ENCODE measurements at regions not wholly inside any gene's neighbourhood (a gene's known extent, or its start where the extent isn't known, plus 50 kb on each side); places are given as distances from the start of the nearest gene placed in this dataset.

DNA sequence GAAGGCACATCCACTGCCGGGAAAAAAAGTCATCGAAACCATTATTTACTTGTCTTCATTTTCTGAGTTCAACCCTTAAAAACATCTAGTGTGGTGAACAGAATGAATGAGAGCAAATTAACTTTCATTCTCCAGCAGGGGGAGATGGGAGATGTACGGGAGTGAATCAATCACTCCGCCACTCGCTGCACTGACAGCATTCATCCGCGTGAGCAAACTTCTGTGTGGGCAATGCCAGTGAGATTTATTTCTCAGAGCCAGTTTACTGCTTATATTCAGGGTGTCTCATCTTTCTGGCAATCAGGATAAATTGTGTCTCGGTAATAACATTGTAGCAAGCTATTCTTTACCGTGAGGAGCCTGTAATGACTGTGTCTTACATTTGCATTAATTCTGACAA, 463.6 kb upstream of the MIS18BP1 start:
- peaks cover 2% of the 10 kb centered on the region for H3K27me3 Mint-ChIP-seq (ENCODE audit: insufficient read depth, low read depth, poor library complexity)
- H3F3A ChIP-seq (replicated peaks; ENCODE audit: low read depth): no peaks in the 10 kb centered on the region
- H3K27me3 ChIP-seq (ENCODE audit: insufficient read depth): no peaks in the 10 kb centered on the region
- H3K27ac ChIP-seq (ENCODE audit: low read depth): no peak overlapping the region
- no peaks in the 10 kb centered on the region for H3K4me1 ChIP-seq (ENCODE audit: insufficient read depth)
- H3K36me3 Mint-ChIP-seq (ENCODE audit: low read depth): no peaks in the 10 kb centered on the region
- H3K36me3 ChIP-seq (ENCODE audit: insufficient read depth): no peaks in the 10 kb centered on the region
- H3K4me2 ChIP-seq: no peak overlapping the region
- H3K4me3 Mint-ChIP-seq: no peak overlapping the region
- DNase-seq (ENCODE audit: low spot score) (peak; percentile 72), ATAC-seq (peak; percentile 86)
- no peaks in the 10 kb centered on the region for H3K79me2 ChIP-seq (replicated peaks; ENCODE audit: insufficient read depth)
- H4K20me1 ChIP-seq (replicated peaks; ENCODE audit: insufficient read depth): no peaks in the 10 kb centered on the region
- H3K4me3 ChIP-seq: no peak overlapping the region
- no peaks in the 10 kb centered on the region for H3K4me1 Mint-ChIP-seq
- no peaks in the 10 kb centered on the region for H3K9me2 ChIP-seq (ENCODE audit: insufficient read depth)
- no peak overlapping the region for H2AFZ ChIP-seq
- H3K9me3 Mint-ChIP-seq: no peaks in the 10 kb centered on the region
- TF ChIP-seq NANOG (IDR thresholded peaks at IDR 0.05; ENCODE audit: borderline replicate concordance): no peak
- TF ChIP-seq, protein P1, sequence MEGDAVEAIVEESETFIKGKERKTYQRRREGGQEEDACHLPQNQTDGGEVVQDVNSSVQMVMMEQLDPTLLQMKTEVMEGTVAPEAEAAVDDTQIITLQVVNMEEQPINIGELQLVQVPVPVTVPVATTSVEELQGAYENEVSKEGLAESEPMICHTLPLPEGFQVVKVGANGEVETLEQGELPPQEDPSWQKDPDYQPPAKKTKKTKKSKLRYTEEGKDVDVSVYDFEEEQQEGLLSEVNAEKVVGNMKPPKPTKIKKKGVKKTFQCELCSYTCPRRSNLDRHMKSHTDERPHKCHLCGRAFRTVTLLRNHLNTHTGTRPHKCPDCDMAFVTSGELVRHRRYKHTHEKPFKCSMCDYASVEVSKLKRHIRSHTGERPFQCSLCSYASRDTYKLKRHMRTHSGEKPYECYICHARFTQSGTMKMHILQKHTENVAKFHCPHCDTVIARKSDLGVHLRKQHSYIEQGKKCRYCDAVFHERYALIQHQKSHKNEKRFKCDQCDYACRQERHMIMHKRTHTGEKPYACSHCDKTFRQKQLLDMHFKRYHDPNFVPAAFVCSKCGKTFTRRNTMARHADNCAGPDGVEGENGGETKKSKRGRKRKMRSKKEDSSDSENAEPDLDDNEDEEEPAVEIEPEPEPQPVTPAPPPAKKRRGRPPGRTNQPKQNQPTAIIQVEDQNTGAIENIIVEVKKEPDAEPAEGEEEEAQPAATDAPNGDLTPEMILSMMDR (conservative IDR thresholded peaks at IDR 0.05; ENCODE audit: low read depth in 2 of 2): peak; percentile 55 to 67
- H3K27ac Mint-ChIP-seq: no peak overlapping the region

DNA sequence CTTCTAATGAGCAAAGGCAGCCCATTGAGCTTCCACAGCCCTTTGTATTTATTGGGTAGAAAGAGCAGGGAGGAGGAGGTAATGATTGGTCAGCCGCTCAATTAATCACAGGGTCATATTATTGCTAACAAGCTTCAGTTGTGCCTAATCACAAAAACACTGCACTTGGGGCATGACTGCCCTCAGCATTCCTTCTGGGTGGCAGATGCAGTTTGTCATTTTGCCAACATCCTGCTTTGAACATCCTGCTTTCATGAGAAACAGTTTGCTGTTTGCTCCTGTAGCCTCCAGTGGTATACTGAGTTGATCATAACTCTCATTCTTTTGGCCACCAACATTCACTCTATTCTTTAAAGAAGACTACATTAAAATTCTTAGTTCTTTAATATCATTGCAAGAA, 462.9 kb upstream of the MIS18BP1 start:
- DNase-seq (ENCODE audit: low spot score) (no peak), ATAC-seq (no peak)
- H3K27ac Mint-ChIP-seq: no peak overlapping the region; the same call in 1 of the 2 replicates
- H3K4me3 Mint-ChIP-seq: no peak overlapping the region
- H3K9me2 ChIP-seq (ENCODE audit: insufficient read depth): no peaks in the 10 kb centered on the region
- H3K4me1 Mint-ChIP-seq: no peaks in the 10 kb centered on the region
- H3K4me1 ChIP-seq (ENCODE audit: insufficient read depth): no peaks in the 10 kb centered on the region
- no peak overlapping the region for H3K4me3 ChIP-seq
- no peak overlapping the region for H3K27ac ChIP-seq (ENCODE audit: low read depth)
- H3K27me3 Mint-ChIP-seq (ENCODE audit: insufficient read depth, low read depth, poor library complexity): peaks cover 1% of the 10 kb centered on the region
- H3K79me2 ChIP-seq (replicated peaks; ENCODE audit: insufficient read depth): no peaks in the 10 kb centered on the region
- no peaks in the 10 kb centered on the region for H3K36me3 ChIP-seq (ENCODE audit: insufficient read depth)
- no peaks in the 10 kb centered on the region for H3K9me3 Mint-ChIP-seq
- no peaks in the 10 kb centered on the region for H3K36me3 Mint-ChIP-seq (ENCODE audit: low read depth)
- no peaks in the 10 kb centered on the region for H3F3A ChIP-seq (replicated peaks; ENCODE audit: low read depth)
- no peak for TF ChIP-seq STAT1 (IDR thresholded peaks at IDR 0.05; ENCODE audit: unreplicated experiment)
- no peak for TF ChIP-seq NANOG (IDR thresholded peaks at IDR 0.05; ENCODE audit: borderline replicate concordance)
- H3K4me2 ChIP-seq: no peak overlapping the region
- H3K27me3 ChIP-seq (ENCODE audit: insufficient read depth): no peaks in the 10 kb centered on the region
- no peaks in the 10 kb centered on the region for H4K20me1 ChIP-seq (replicated peaks; ENCODE audit: insufficient read depth)
- H2AFZ ChIP-seq: 0 out of 2 replicates have a peak overlapping the region, but pooled peaks have one; percentile 29

DNA sequence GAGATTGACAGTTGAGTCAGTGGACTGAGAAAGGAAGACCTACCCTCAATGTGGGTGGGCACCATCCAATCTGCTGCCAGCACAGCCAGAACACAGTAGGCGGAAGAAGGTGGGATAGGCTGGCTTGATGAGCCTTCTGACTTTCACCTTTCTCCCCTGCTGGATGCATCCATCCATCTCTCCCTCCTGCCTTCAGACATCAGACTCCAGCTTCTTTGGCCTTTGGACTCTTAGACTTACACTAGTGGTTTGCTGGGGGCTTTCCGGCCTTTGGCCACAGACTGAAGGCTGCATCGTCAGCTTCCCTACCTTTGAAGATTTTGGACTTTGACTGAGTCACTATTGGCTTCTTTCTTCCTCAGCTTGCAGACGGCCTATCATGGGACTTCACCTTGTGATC, 456.5 kb upstream of the MIS18BP1 start:
- TF ChIP-seq, protein P2, sequence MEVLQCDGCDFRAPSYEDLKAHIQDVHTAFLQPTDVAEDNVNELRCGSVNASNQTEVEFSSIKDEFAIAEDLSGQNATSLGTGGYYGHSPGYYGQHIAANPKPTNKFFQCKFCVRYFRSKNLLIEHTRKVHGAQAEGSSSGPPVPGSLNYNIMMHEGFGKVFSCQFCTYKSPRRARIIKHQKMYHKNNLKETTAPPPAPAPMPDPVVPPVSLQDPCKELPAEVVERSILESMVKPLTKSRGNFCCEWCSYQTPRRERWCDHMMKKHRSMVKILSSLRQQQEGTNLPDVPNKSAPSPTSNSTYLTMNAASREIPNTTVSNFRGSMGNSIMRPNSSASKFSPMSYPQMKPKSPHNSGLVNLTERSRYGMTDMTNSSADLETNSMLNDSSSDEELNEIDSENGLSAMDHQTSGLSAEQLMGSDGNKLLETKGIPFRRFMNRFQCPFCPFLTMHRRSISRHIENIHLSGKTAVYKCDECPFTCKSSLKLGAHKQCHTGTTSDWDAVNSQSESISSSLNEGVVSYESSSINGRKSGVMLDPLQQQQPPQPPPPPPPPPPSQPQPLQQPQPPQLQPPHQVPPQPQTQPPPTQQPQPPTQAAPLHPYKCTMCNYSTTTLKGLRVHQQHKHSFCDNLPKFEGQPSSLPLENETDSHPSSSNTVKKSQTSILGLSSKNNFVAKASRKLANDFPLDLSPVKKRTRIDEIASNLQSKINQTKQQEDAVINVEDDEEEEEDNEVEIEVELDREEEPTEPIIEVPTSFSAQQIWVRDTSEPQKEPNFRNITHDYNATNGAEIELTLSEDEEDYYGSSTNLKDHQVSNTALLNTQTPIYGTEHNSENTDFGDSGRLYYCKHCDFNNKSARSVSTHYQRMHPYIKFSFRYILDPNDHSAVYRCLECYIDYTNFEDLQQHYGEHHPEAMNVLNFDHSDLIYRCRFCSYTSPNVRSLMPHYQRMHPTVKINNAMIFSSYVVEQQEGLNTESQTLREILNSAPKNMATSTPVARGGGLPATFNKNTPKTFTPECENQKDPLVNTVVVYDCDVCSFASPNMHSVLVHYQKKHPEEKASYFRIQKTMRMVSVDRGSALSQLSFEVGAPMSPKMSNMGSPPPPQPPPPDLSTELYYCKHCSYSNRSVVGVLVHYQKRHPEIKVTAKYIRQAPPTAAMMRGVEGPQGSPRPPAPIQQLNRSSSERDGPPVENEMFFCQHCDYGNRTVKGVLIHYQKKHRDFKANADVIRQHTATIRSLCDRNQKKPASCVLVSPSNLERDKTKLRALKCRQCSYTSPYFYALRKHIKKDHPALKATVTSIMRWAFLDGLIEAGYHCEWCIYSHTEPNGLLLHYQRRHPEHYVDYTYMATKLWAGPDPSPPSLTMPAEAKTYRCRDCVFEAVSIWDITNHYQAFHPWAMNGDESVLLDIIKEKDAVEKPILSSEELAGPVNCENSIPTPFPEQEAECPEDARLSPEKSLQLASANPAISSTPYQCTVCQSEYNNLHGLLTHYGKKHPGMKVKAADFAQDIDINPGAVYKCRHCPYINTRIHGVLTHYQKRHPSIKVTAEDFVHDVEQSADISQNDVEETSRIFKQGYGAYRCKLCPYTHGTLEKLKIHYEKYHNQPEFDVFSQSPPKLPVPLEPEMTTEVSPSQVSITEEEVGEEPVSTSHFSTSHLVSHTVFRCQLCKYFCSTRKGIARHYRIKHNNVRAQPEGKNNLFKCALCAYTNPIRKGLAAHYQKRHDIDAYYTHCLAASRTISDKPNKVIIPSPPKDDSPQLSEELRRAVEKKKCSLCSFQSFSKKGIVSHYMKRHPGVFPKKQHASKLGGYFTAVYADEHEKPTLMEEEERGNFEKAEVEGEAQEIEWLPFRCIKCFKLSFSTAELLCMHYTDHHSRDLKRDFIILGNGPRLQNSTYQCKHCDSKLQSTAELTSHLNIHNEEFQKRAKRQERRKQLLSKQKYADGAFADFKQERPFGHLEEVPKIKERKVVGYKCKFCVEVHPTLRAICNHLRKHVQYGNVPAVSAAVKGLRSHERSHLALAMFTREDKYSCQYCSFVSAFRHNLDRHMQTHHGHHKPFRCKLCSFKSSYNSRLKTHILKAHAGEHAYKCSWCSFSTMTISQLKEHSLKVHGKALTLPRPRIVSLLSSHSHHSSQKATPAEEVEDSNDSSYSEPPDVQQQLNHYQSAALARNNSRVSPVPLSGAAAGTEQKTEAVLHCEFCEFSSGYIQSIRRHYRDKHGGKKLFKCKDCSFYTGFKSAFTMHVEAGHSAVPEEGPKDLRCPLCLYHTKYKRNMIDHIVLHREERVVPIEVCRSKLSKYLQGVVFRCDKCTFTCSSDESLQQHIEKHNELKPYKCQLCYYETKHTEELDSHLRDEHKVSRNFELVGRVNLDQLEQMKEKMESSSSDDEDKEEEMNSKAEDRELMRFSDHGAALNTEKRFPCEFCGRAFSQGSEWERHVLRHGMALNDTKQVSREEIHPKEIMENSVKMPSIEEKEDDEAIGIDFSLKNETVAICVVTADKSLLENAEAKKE (CRISPR knock-in tag; IDR thresholded peaks at IDR 0.05): no peak
- no peak for TF ChIP-seq STAT1 (IDR thresholded peaks at IDR 0.05; ENCODE audit: unreplicated experiment)
- TF ChIP-seq, protein P3, sequence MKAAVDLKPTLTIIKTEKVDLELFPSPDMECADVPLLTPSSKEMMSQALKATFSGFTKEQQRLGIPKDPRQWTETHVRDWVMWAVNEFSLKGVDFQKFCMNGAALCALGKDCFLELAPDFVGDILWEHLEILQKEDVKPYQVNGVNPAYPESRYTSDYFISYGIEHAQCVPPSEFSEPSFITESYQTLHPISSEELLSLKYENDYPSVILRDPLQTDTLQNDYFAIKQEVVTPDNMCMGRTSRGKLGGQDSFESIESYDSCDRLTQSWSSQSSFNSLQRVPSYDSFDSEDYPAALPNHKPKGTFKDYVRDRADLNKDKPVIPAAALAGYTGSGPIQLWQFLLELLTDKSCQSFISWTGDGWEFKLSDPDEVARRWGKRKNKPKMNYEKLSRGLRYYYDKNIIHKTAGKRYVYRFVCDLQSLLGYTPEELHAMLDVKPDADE (IDR thresholded peaks at IDR 0.05): no peak
- TF ChIP-seq CREB1 (CRISPR knock-in tag; IDR thresholded peaks at IDR 0.05; ENCODE audit: low read depth): no peak
- TF ChIP-seq JUNB (IDR thresholded peaks at IDR 0.05; ENCODE audit: unreplicated experiment): no peak
- no peak for TF ChIP-seq POLR2AphosphoS5 (IDR thresholded peaks at IDR 0.05; ENCODE audit: low read depth)
- TF ChIP-seq EZH2phosphoT487 (IDR thresholded peaks at IDR 0.05; ENCODE audit: unreplicated experiment): no peak
- Mint-ChIP-seq H3K27me3 (ENCODE audit: insufficient read depth, low read depth, poor library complexity) (no peaks in the 10 kb centered on the region), H3K27ac (no peak overlapping the region), H3K4me1 (peaks cover 5% of the 10 kb centered on the region; the same call in 2 of the 3 replicates), H3K4me3 (no peak overlapping the region), H3K9me3 (no peaks in the 10 kb centered on the region), H3K36me3 (ENCODE audit: low read depth) (no peaks in the 10 kb centered on the region)
- Histone ChIP-seq H3K79me2 (replicated peaks; ENCODE audit: insufficient read depth) (no peaks in the 10 kb centered on the region), H3F3A (replicated peaks; ENCODE audit: low read depth) (no peaks in the 10 kb centered on the region), H3K27me3 (ENCODE audit: insufficient read depth) (no peaks in the 10 kb centered on the region), H3K9me2 (ENCODE audit: insufficient read depth) (no peaks in the 10 kb centered on the region), H3K4me2 (no peak overlapping the region), H3K4me1 (ENCODE audit: insufficient read depth) (0 out of 2 replicates have a peak, but pooled peaks cover 7% of the 10 kb centered on the region), H3K36me3 (ENCODE audit: insufficient read depth) (no peaks in the 10 kb centered on the region), H3K4me3 (no peak overlapping the region), H4K20me1 (replicated peaks; ENCODE audit: insufficient read depth) (no peaks in the 10 kb centered on the region), H3K27ac (ENCODE audit: low read depth) (no peak overlapping the region), H2AFZ (no peak overlapping the region)
- no peak for ATAC-seq
- no peak for DNase-seq (ENCODE audit: low spot score)

Measured in GM23338 (cell line).